HEK293 (cell line): ENCODE measurements at regions not wholly inside any gene's neighbourhood (a gene's known extent, or its start where the extent isn't known, plus 50 kb on each side); places are given as distances from the start of the nearest gene placed in this dataset.

Experiments used
- CTCF ChIA-PET: fragments of 350-600 bp; formaldehyde crosslinking; extraction: SDS; loops from one replicate; lab custom pipeline; 2021; ENCODE audit warnings: antibody characterized with exemption; lab: Yijun Ruan, JAX
- POLR2A ChIA-PET: fragments of 300-600 bp; formaldehyde crosslinking; extraction: SDS; loops from one replicate; lab custom pipeline; 2020; ENCODE audit warnings: antibody characterized with exemption, inconsistent platforms; lab: Yijun Ruan, JAX
- H3K27ac ChIP-seq: fragments of 200-500 bp; sonication (Bioruptor generic); 2 replicates; pipeline ENCODE4 v1.5.1; 2014; ENCODE audit warnings: low read depth, low read length, control low read depth, inconsistent platforms; ENCODE audit errors: extremely low read depth
- H3K36me3 ChIP-seq, 2 experiments: fragments of 200-500 bp in 1 of 2; sonication (Bioruptor generic) in 1 of 2; 1 replicate in 1 of 2; 2 replicates in 1 of 2; pipeline ENCODE4 v1.5.1; 2014 to 2017; ENCODE audit warnings: inconsistent platforms in 2 of 2, low read length in 2 of 2; ENCODE audit not compliant: control insufficient read depth in 2 of 2, insufficient read depth in 1 of 2
- H3K4me1 ChIP-seq: fragments of 200-500 bp; sonication (Bioruptor generic); 2 replicates; pipeline ENCODE4 v1.5.1; 2014; ENCODE audit warnings: mild to moderate bottlenecking, low read length, inconsistent platforms; ENCODE audit not compliant: control insufficient read depth, insufficient read depth
- H3K4me3 ChIP-seq: 2 replicates; pipeline ENCODE4 v1.5.1; 2011; ENCODE audit warnings: low read depth, mild to moderate bottlenecking, control low read depth, low read length, moderate library complexity
- H3K9me3 ChIP-seq: fragments of 200-500 bp; sonication (Bioruptor generic); 2 replicates; pipeline ENCODE4 v1.5.1; 2014; ENCODE audit warnings: low read depth, low read length, inconsistent platforms; ENCODE audit not compliant: control insufficient read depth, insufficient read depth
- FEZF1 ChIP-seq: fragments of 450-650 bp; formaldehyde crosslinking; IDR thresholded peaks from 2 replicates; pipeline ENCODE4 v1.5.1; 2016; ENCODE audit warnings: missing biosample characterization, missing genetic modification characterization
- IKZF3 ChIP-seq: fragments of 450-650 bp; IDR thresholded peaks from 2 replicates; pipeline ENCODE4 v1.5.0; 2018; ENCODE audit warnings: missing biosample characterization, mild to moderate bottlenecking, missing genetic modification characterization, moderate library complexity
- PRDM1 ChIP-seq: fragments of 450-650 bp; formaldehyde crosslinking; IDR thresholded peaks from 2 replicates; pipeline ENCODE4; 2016; ENCODE audit warnings: missing biosample characterization, missing genetic modification characterization
- YY2 ChIP-seq: fragments of 450-650 bp; formaldehyde crosslinking; IDR thresholded peaks from 2 replicates; pipeline ENCODE4 v1.5.1; 2016; ENCODE audit warnings: missing biosample characterization, missing genetic modification characterization
- ZBTB7A ChIP-seq: fragments of 450-650 bp; formaldehyde crosslinking; IDR thresholded peaks from 2 replicates; pipeline ENCODE4 v1.5.1; 2016; ENCODE audit warnings: low read depth, missing biosample characterization, missing genetic modification characterization
- ZNF112 ChIP-seq: fragments of 450-650 bp; formaldehyde crosslinking; IDR thresholded peaks from 2 replicates; pipeline ENCODE4 v1.5.0; 2017; ENCODE audit warnings: missing biosample characterization, missing genetic modification characterization
- ZNF155 ChIP-seq: fragments of 450-650 bp; formaldehyde crosslinking; IDR thresholded peaks from 2 replicates; pipeline ENCODE4 v1.5.1; 2016; ENCODE audit warnings: missing biosample characterization, missing genetic modification characterization
- ZNF211 ChIP-seq: fragments of 450-650 bp; formaldehyde crosslinking; IDR thresholded peaks from 2 replicates; pipeline ENCODE4 v1.5.1; 2016; ENCODE audit warnings: low read depth, missing biosample characterization, missing genetic modification characterization
- ZNF248 ChIP-seq: fragments of 450-650 bp; formaldehyde crosslinking; IDR thresholded peaks from 2 replicates; pipeline ENCODE4 v1.5.1; 2017; ENCODE audit warnings: missing biosample characterization, missing genetic modification characterization
- ZNF354C ChIP-seq: fragments of 450-650 bp; formaldehyde crosslinking; IDR thresholded peaks from 2 replicates; pipeline ENCODE4 v1.5.1; 2016; ENCODE audit warnings: missing biosample characterization, missing genetic modification characterization, low read depth, borderline replicate concordance
- ZNF394 ChIP-seq: fragments of 450-650 bp; formaldehyde crosslinking; IDR thresholded peaks from 2 replicates; pipeline ENCODE4 v1.5.1; 2016; ENCODE audit warnings: missing biosample characterization, missing genetic modification characterization, mild to moderate bottlenecking, moderate library complexity, borderline replicate concordance
- ZNF571 ChIP-seq: fragments of 450-650 bp; formaldehyde crosslinking; IDR thresholded peaks from 2 replicates; pipeline ENCODE4 v1.5.0; 2017; ENCODE audit warnings: missing biosample characterization, missing genetic modification characterization
- ZNF623 ChIP-seq: fragments of 450-650 bp; formaldehyde crosslinking; IDR thresholded peaks from 2 replicates; pipeline ENCODE4 v1.5.1; 2016; ENCODE audit warnings: missing biosample characterization, missing genetic modification characterization
- ZNF654 ChIP-seq: fragments of 450-650 bp; formaldehyde crosslinking; IDR thresholded peaks from 2 replicates; pipeline ENCODE4 v1.5.1; 2016; ENCODE audit warnings: low read depth, missing biosample characterization, missing genetic modification characterization
- ZNF768 ChIP-seq: fragments of 450-650 bp; formaldehyde crosslinking; IDR thresholded peaks from 2 replicates; pipeline ENCODE4 v1.5.1; 2018; ENCODE audit warnings: missing biosample characterization, mild to moderate bottlenecking, missing genetic modification characterization
- ZNF777 ChIP-seq: fragments of 450-650 bp; formaldehyde crosslinking; IDR thresholded peaks from 2 replicates; pipeline ENCODE4 v1.5.1; 2017; ENCODE audit warnings: missing biosample characterization, missing genetic modification characterization, borderline replicate concordance
- ZNF791 ChIP-seq: fragments of 450-650 bp; formaldehyde crosslinking; IDR thresholded peaks from 2 replicates; pipeline ENCODE4 v1.5.1; 2016; ENCODE audit warnings: missing biosample characterization, missing genetic modification characterization
- ZSCAN16 ChIP-seq: fragments of 450-650 bp; formaldehyde crosslinking; IDR thresholded peaks from 2 replicates; pipeline ENCODE4 v1.5.1; 2016; ENCODE audit warnings: missing biosample characterization, missing genetic modification characterization
- TF ChIP-seq, protein P1 (sequence below): fragments of 450-650 bp; formaldehyde crosslinking; IDR thresholded peaks from 2 replicates; pipeline ENCODE4 v1.5.1; 2016; ENCODE audit warnings: missing biosample characterization, missing genetic modification characterization
- TF ChIP-seq, protein P2 (sequence below): fragments of 450-650 bp; formaldehyde crosslinking; IDR thresholded peaks from 2 replicates; pipeline ENCODE4 v1.5.1; 2016; ENCODE audit warnings: missing biosample characterization, missing genetic modification characterization
- TF ChIP-seq, protein P3 (sequence below): fragments of 450-650 bp; formaldehyde crosslinking; conservative IDR thresholded peaks from 2 replicates; pipeline ENCODE4 v1.5.1; 2016; ENCODE audit warnings: low read depth, missing biosample characterization, missing genetic modification characterization
- TF ChIP-seq, protein P4 (sequence below): fragments of 450-650 bp; IDR thresholded peaks from 2 replicates; pipeline ENCODE4 v1.5.1; 2018; ENCODE audit warnings: missing biosample characterization, missing genetic modification characterization
- TF ChIP-seq, protein P5 (sequence below): fragments of 450-650 bp; formaldehyde crosslinking; IDR thresholded peaks from 2 replicates; pipeline ENCODE4 v1.5.1; 2016; ENCODE audit warnings: missing biosample characterization, missing genetic modification characterization

DNA sequence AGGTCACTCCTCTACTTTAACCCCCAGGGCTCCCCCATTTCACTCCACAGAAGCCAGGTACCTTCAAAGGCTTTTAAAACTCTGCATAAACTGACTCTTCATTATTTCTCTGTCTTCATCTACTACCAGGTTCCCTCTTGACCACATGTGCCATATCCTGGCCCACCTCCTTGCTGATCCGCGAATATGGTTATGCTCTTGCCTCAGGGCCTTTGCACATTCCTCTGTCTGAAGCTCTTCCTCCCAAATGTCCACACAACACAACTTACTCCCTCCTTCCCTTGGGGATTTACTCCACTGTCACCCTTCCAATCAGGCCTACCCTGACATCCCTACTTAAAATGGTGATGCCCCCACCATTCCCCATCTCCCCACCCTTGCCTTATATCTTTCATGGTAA, 134.6 kb upstream of the ANKRD55 start:
- Histone ChIP-seq H3K9me3 (no peaks in the 10 kb centered on the region), H3K36me3 (no peaks in the 10 kb centered on the region), H3K4me3 (no peak overlapping the region), H3K4me1 (no peaks in the 10 kb centered on the region), H3K27ac (no peak overlapping the region)
- CTCF ChIA-PET, result no interaction called here
- POLR2A ChIA-PET, result no interaction called here
- TF ChIP-seq, protein P1, sequence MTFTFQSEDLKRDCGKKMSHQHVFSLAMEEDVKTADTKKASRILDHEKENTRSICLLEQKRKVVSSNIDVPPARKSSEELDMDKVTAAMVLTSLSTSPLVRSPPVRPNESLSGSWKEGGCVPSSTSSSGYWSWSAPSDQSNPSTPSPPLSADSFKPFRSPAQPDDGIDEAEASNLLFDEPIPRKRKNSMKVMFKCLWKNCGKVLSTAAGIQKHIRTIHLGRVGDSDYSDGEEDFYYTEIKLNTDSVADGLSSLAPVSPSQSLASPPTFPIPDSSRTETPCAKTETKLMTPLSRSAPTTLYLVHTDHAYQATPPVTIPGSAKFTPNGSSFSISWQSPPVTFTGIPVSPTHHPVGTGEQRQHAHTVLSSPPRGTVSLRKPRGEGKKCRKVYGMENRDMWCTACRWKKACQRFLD (tag by site-specific recombination), result no peak
- TF ChIP-seq ZNF791 (no peak), ZNF623 (tag by site-specific recombination) (peak; percentile 78)

DNA sequence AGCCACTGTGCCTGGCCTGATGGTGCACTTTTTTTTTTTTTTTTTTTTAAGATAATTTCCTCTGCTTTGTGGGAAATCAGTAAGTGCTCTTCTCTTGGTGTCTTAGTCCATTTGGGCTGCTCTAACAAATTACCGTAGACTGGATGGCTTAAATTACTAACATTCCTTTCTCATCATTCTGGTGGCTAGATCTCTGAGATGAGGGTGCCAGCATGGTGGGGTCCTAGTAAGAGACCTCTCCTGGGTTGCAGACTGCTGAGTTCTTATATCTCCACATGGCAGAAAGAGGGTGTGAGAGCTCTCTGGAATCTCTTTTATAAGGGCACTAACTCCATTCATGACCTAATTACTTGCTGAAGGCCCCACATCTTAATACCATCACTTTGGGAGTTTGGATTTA, 133.9 kb upstream of the ANKRD55 start:
- Histone ChIP-seq H3K4me3 (no peak overlapping the region), H3K4me1 (no peaks in the 10 kb centered on the region), H3K27ac (no peak overlapping the region), H3K36me3 (no peaks in the 10 kb centered on the region), H3K9me3 (no peaks in the 10 kb centered on the region)
- ChIA-PET CTCF (no interaction called here), POLR2A (no interaction called here)
- TF ChIP-seq IKZF3 (tag by site-specific recombination), result no peak
- TF ChIP-seq, protein P2, sequence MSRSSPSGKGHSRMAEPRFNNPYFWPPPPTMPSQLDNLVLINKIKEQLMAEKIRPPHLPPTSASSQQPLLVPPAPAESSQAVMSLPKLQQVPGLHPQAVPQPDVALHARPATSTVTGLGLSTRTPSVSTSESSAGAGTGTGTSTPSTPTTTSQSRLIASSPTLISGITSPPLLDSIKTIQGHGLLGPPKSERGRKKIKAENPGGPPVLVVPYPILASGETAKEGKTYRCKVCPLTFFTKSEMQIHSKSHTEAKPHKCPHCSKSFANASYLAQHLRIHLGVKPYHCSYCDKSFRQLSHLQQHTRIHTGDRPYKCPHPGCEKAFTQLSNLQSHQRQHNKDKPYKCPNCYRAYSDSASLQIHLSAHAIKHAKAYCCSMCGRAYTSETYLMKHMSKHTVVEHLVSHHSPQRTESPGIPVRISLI (tag by site-specific recombination), result no peak
- TF ChIP-seq ZNF112 (tag by site-specific recombination), result no peak
- TF ChIP-seq ZBTB7A, result no peak
- TF ChIP-seq YY2 (tag by site-specific recombination), result no peak
- no peak for TF ChIP-seq ZNF354C (tag by site-specific recombination)
- no peak for TF ChIP-seq ZNF571 (tag by site-specific recombination)
- TF ChIP-seq, protein P3, sequence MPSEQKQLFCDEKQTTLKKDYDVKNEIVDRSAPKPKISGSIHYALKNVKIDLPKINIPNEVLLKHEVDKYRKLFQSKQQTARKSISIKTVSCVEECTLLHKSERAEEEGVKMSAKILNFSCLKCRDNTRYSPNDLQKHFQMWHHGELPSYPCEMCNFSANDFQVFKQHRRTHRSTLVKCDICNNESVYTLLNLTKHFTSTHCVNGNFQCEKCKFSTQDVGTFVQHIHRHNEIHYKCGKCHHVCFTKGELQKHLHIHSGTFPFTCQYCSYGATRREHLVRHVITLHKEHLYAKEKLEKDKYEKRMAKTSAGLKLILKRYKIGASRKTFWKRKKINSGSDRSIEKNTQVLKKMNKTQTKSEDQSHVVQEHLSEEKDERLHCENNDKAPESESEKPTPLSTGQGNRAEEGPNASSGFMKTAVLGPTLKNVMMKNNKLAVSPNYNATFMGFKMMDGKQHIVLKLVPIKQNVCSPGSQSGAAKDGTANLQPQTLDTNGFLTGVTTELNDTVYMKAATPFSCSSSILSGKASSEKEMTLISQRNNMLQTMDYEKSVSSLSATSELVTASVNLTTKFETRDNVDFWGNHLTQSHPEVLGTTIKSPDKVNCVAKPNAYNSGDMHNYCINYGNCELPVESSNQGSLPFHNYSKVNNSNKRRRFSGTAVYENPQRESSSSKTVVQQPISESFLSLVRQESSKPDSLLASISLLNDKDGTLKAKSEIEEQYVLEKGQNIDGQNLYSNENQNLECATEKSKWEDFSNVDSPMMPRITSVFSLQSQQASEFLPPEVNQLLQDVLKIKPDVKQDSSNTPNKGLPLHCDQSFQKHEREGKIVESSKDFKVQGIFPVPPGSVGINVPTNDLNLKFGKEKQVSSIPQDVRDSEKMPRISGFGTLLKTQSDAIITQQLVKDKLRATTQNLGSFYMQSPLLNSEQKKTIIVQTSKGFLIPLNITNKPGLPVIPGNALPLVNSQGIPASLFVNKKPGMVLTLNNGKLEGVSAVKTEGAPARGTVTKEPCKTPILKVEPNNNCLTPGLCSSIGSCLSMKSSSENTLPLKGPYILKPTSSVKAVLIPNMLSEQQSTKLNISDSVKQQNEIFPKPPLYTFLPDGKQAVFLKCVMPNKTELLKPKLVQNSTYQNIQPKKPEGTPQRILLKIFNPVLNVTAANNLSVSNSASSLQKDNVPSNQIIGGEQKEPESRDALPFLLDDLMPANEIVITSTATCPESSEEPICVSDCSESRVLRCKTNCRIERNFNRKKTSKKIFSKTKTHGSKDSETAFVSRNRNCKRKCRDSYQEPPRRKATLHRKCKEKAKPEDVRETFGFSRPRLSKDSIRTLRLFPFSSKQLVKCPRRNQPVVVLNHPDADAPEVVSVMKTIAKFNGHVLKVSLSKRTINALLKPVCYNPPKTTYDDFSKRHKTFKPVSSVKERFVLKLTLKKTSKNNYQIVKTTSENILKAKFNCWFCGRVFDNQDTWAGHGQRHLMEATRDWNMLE (tag by site-specific recombination), result no peak

DNA sequence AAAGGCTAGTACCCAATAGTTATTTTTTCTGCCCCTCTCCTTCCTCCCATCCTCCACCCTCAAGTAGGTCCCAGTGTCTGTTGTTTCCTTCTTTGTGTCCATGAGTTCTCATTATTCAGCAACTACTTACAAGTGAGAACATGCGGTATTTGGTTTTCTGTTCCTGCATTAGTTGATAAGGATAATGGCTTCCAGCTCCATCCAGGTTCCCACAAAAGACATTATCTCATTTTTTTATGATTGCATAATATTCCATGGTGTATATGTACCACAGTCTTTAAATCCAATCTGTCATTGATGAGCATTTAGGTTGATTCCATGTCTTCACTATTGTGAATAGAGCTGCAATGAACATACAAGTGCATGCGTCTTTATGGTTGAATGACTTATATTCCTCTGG, 128.3 kb upstream of the ANKRD55 start:
- H3K4me1 ChIP-seq, result peaks cover 7% of the 10 kb centered on the region; the same call in 1 of the 2 replicates
- no peak overlapping the region for H3K4me3 ChIP-seq
- no peaks in the 10 kb centered on the region for H3K36me3 ChIP-seq
- H3K27ac ChIP-seq, result no peak overlapping the region
- POLR2A ChIA-PET, result no interaction called here
- H3K9me3 ChIP-seq, result no peaks in the 10 kb centered on the region
- CTCF ChIA-PET, result interaction anchor here (0.6 kb wide), 1 partner anchor 1051 kb away, joined by 3 read pairs; no protein-coding TSS in a partner anchor
- TF ChIP-seq ZNF768 (tag by site-specific recombination) (no peak), FEZF1 (no peak), ZNF777 (tag by site-specific recombination) (no peak), ZNF211 (no peak), YY2 (tag by site-specific recombination) (no peak), ZNF248 (tag by site-specific recombination) (no peak), PRDM1 (no peak), ZNF654 (tag by site-specific recombination) (no peak), ZSCAN16 (tag by site-specific recombination) (no peak), ZNF155 (no peak), ZNF394 (tag by site-specific recombination) (no peak)
- TF ChIP-seq, protein P4, sequence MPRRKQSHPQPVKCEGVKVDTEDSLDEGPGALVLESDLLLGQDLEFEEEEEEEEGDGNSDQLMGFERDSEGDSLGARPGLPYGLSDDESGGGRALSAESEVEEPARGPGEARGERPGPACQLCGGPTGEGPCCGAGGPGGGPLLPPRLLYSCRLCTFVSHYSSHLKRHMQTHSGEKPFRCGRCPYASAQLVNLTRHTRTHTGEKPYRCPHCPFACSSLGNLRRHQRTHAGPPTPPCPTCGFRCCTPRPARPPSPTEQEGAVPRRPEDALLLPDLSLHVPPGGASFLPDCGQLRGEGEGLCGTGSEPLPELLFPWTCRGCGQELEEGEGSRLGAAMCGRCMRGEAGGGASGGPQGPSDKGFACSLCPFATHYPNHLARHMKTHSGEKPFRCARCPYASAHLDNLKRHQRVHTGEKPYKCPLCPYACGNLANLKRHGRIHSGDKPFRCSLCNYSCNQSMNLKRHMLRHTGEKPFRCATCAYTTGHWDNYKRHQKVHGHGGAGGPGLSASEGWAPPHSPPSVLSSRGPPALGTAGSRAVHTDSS, result no peak
- TF ChIP-seq, protein P5, sequence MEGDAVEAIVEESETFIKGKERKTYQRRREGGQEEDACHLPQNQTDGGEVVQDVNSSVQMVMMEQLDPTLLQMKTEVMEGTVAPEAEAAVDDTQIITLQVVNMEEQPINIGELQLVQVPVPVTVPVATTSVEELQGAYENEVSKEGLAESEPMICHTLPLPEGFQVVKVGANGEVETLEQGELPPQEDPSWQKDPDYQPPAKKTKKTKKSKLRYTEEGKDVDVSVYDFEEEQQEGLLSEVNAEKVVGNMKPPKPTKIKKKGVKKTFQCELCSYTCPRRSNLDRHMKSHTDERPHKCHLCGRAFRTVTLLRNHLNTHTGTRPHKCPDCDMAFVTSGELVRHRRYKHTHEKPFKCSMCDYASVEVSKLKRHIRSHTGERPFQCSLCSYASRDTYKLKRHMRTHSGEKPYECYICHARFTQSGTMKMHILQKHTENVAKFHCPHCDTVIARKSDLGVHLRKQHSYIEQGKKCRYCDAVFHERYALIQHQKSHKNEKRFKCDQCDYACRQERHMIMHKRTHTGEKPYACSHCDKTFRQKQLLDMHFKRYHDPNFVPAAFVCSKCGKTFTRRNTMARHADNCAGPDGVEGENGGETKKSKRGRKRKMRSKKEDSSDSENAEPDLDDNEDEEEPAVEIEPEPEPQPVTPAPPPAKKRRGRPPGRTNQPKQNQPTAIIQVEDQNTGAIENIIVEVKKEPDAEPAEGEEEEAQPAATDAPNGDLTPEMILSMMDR (tag by site-specific recombination), result no peak
